Stimulated activated CD4-positive, alpha-beta T cell treated with anti-CD3 and anti-CD28 coated beads, Interleukin-4, amount 100 ng/mL, for 1 hour (primary cell): ENCODE measurements at regions not wholly inside any gene's neighbourhood (a gene's known extent, or its start where the extent isn't known, plus 50 kb on each side); places are given as distances from the start of the nearest gene placed in this dataset.

ENCODE experiments used
- DNase-seq: peaks from one replicate; pipeline ENCODE4 v3.0.0-alpha.2; 2020

DNA sequence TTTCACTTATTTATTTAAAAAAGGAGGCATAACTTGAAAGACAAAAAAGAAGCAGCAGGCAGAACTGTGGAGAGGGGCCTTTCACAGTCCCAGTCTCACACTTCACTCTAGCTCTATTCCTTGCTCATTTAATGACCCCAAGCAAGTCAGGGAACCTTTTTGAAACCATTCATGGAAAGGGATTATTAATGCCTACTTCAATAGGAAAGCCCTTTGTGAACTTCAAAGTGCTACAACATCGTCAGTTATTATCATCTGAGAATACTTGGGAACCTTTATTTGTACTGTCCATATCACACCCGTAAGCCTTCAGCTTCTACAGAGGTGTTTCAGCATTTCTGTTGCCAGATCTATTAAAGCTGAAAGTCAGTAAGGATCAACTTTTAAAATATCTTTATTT lies 320.2 kb downstream of the TMEM161B start:
- no peak for DNase-seq

DNA sequence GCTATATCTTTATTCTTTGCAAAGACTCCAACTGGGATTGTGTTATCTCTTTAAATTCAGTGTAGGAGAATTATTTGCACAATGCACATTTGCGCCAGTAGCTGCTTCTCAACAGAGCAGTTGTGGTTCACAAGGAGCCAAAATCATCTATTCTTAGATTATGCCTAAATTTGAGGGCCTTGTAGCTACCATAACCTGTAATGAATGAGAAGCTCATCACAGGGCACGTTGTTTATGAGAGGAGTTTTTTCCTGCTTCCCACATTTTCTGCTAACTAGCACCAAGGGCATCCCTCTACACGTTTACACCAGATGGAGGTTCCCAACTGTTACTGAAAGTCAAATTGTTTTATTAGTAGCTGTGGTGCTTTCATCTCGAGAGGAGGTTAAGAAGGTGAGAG lies 322.4 kb downstream of the TMEM161B start:
- no peak for DNase-seq

DNA sequence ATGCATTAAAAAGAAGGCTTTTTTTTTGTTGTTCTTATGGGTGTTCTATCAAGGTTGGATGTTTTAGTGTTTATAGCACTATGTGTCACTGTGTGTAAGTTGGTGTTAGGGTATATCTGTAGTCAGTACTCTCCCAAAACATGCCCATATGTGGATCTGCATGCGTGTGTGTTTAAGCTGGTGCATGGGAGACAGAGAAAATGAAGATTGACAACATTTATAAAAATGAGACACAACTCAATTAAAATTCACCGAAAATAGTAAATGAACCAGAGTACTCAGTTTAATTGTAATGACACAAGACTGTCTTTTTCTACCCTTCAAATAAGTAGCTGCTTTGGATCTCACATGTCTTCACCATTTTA lies 323.4 kb downstream of the TMEM161B start:
- DNase-seq, result no peak

DNA sequence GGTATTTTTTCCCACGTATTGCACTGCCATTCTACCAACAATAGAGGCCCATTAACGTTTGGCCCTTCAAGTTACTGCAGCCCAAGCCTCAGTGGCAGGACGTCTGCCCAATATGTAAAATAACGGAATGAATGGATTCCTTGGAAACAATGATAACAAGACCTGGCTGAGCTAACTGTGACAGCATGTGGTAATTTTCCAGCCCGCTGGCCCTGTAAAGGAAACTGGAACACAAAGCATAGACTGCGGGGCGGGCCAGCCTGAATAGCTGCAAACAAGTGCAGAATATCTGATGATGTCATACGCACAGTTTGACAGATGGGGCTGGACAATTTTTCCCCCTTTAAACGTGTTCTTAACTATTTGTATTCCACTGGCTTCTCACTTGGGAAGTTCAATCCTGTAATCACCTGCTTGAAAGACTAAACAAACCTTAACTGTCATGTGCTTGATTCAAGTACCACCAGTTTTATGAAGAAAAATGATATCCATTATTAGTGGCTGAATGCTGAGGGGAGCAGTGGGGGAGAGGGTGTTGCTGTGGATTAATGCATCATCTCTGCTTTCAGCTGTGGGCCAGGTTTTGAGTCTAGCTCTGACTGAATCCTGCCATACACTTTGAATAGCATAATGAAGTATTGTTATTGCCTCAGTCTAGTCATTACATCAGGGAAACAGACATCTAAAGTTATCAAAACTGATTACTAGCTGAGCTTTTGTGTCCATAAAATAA lies 323.9 kb downstream of the TMEM161B start:
- DNase-seq, result no peak

DNA sequence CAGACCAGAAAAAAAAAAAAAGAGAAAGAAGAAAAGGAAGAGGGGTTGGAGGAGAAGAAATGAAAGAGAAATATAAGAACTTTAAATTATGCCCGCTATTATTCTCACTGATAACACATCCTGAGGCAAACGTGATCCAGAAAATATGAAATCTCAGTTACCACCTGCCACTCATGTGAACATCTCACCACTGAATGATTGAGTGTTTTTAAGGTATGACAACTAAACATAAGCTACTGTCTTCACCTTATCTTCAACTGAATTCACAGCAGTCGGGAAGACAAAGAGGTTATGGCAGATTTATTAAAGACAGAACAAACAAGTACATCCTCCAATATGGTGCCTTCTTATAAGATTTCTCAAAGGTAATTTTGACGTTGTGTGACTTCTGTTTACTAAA lies 327.9 kb downstream of the TMEM161B start:
- no peak for DNase-seq

DNA sequence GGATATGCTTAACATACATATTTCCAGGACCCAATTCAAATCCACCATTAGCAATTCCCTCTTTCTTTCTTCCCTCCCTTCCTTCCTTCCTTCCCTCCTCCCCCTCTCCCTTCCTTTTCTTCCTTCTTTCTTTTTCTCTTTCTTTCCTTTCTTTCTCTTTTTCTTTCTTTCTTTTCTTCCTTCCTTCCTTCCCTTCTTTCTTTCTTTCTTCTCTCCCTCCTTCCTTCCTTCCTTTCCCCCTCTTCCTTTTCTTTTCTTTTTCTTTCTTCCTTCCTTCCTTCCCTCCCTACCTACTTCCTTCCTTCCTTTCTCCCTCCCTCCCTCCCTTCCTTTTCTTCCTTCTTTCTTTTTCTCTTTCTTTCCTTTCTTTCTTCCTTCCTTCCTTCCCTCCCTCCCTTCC lies 332.0 kb downstream of the TMEM161B start:
- no peak for DNase-seq

DNA sequence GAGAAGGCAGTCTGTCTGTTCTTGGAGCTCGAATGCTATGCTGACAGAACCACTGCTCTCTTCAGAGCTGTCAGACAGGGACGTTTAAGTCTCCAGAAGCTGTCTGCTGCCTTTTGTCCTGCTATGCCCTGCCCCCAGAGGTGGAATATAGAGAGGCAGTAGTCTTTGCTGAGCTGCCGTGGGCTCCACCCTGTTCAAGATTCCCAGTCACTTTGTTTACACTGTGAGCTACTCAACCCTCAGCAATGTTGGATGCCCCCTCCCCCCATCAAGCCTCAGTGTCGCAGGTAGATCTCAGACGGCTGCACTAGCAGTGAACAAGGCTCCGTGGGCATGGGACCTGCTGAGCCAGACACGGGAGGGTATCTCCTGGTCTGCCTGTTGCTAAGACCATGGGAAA lies 344.2 kb downstream of the TMEM161B start:
- DNase-seq, result no peak

DNA sequence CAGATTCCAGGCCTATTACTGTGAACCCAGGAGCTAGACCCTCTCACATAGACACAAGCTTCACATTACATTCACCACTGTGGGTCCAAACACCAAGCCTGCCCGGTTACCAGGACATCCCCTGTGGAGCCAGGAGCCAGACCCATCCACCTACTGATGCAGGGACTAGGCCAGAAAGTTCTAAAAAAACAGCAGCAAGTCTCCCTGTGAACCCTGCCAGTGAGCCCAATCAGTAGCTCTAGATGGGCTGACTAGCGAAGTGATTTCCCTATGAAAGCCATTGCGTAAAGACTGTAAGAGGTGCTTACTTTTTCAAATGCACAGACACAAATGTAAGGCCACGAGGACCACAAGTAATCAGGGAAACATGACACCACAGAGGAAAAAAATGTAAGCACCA lies 352.3 kb downstream of the TMEM161B start:
- DNase-seq, result no peak

DNA sequence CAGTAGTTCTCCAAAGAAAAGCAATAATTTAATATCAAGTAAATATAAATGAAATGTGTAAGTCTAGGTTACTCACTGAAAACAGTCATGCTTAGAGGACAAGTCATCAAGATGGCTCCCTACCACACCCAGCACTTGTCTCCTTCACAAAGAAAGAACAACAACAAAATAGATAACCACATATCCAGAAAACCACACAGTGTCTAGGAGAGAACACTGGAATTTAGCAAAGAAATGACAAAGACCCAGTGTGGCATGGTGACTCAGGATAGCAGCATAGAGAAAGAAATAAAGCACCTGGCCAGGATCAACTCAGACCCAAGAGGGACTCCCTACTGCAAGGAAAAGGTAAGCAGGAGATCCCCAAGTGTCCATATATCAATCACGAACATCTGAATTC lies 356.2 kb downstream of the TMEM161B start:
- DNase-seq, result no peak

DNA sequence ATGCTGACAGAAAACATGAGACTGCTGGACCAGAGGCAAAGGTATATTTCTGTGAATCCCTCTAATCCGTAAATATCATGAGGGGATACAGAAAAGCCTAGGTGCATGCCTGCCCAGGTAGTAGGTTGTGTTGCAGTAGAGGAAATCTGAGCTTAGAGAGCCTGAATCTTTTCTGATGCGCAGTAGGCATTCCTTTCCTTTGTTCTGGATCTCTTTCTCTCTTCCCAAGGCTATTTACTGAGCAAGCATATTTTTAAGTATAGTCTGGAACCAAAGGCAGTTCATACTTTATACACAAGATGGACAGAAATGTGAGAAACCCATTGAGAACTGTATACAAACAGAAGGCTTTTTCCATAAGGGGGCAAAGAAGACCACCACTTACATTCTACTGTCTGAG lies 359.3 kb downstream of the TMEM161B start:
- DNase-seq, result no peak

DNA sequence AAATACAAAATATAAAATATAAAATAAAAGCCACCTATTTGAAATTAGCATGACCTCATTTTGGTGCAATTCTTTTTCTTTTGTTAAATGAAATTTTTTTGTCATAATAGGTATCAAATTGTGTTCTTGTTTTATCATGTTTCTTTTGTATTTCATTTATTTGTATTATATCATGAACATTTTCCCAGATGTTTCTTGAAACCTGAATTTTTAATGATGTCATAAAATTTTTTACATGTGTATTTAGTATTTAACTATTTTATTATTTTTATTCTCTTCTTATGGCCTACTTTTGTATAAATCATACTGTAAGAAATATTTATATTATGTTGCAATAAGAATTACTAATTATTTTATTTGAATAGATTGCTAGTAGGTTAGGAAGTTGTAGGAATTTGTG lies 361.7 kb downstream of the TMEM161B start:
- DNase-seq, result no peak

DNA sequence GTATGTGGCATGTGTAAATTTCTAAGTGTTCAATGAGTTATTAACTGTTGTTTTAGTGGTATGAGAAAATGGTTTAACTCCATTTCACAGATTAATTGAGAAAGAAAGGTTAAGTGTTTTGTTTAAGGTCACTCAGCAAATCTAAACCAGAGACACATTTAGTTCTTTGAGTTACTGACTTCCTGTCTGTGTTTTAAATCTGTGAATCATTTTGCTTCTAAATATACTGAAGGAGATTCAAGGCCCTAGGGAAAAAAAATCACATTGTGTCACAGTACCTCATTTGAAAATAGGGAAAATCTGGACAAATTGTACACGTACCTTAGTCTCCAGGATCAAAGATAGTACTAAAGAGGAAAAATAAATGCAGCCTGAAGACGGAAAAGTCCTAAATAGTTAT lies 368.2 kb downstream of the TMEM161B start:
- no peak for DNase-seq

DNA sequence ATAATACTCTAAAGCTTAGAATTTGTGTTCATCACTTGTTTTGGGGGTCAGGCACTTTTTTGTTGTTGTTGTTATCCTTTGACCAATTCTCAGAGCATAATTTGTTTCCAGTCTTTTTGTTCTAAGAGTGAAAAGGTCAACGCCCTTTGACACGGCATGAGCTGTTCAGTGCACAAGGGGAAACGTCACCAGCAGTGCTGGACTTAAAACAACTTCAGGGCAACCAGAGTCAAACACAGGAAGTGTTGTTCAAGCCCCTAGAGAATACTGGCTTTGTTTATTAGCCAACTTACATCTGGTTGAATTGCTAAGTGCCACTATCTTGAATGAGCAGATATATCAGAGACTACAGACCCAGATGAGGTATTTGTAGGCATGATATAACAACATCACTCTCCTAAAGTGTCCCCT lies 368.9 kb downstream of the TMEM161B start:
- no peak for DNase-seq

DNA sequence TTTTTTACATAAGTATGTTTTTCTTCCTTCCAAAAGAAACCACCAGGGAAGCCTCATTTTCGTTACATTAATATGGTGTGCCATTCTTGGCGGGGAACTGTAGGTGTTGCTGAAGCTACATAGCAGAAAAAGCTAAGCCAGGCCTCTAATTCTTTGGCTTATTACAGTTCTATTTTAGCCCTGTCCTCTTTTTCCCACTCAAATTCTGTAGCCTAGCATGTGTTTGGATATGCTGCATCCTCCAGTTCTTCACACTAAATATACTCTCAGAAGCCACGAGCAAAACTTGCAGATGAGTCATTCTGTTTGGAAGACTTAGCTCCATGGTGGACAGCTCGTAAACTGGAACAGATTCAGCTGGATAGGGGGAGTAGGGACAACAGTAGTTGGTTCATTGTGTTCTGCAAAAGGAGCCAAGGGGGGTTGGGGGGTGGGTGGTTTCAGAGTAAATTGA lies 369.4 kb downstream of the TMEM161B start:
- no peak for DNase-seq

DNA sequence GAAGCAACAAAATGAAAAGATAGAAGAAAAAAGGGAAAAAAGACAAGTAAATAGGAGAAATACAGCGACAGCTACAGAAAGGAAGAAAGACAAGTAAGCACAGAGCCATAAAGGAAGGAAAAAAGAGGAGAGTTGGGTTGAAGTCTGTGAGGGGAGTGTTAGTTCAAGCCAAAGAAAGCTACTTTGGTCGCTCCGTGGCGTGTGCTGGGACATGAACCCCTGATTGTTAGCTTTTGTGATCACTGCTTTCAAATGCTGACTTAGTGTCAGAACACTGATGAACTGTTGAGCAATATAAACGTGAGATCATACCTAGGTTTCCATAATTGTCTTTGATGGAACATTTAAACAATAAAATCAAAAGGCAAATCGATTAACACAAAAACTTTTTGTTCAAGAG lies 370.1 kb downstream of the TMEM161B start:
- DNase-seq, result no peak

DNA sequence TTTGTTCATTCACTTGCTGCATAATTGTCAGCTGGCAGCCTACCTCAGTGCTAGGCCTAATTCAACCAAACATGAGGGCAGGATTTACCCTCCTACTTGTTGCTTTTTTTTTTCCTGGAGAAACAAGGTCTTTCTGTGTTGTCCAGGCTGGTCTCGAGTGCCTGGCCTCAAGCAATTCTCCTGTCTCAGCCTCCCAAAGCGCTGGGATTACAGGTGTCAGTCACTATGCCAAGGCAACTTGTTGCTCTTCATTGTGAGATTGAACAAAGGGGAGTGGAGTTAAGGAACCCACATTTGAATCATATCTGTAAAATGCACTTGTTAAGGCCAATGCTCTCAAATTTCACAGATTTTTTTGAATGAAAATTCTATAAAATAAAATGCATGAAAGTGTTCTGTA lies 380.5 kb downstream of the TMEM161B start:
- DNase-seq, result no peak

DNA sequence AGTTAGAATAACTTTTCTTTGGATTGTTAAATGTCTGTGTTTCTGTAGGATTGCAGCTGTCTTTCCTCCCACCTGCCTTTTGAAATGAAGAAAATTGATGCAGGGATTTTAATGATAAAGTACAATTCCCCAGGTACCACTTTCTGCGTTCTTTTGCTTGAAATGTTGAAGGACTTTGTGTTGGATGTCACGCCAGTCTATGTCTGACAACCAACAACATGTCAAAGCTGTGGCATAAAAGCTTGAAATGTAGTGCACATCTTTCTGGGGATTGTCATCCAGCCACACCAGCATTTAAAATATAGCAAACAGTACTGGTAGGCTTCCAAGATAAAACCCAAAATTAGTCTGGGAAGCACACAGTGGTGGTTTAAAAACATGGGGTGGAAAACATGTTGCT lies 381.4 kb downstream of the TMEM161B start:
- DNase-seq, result no peak

DNA sequence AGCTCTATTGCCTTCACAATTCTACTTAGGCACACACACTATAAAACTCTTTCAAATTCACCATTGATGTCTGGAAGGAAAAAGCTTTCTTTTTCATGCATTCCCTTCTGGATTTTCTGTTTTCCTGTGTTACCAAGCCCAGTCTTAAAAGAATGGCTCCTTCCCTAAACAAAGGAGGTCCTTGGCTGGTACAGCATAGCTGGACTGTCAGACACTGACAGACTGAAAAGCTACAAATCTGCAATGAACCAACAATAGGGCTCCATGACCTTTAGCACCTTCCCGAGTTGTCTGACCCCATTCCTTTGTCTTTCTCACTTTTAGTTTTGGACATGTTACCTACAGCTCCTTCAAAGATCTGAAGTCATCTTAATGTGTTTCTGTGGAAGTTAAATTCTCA lies 382.5 kb downstream of the TMEM161B start:
- no peak for DNase-seq

DNA sequence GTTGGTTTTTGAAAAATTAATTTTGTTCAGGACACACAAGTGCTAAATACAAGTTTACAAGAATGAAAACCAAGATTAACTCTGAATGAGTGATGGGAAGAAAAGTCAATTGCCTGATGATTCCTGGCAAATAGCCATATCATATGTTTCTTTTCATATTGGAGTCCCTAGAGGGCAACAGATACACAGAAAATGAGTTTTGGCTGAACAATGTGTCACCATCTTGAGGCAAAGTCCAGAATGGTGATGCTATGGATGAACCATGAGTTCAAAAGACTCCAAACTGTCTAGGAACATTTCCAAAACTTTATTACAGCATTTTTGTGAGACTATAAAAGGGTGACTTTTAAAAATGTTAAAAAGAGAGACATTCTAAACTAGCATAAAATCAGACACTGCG lies 382.9 kb downstream of the TMEM161B start:
- DNase-seq, result no peak

DNA sequence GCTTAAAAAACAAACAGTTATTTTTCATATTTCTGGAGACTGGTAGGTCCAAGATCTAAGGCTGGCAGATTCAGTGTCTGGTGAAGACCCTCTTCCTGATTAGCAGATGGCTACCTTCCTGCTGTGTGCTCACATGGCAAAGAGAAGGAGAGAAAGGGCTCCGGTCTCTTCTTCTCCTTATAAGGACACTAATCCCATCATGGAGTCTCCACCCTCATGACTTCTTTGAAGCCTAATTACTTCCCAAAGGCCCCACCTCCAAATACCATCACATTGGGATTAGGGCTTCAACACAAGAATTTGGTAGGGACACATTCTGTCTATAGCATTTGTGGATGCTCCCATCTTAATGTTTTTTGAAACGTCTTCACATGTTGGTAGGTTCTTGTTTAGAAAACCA lies 391.1 kb downstream of the TMEM161B start:
- DNase-seq, result no peak

DNA sequence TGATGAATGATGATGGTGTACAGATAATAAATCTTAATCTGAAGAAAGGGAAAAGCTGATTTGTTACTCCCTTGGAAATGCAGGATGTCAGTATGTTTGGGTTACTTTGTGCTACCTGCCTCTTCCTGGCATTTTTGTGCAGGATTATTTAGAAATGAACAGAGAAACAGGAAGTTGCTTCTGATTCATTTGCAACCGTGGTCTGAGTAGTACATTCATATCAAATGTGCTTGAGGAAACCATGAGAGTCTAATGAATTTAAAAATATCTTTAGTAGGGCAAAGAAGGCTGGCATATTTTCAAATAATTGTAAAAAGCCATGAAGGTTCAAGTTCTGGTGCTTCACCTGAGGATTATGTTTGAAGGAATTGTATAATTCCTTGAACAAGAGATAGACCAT lies 391.6 kb downstream of the TMEM161B start:
- no peak for DNase-seq

DNA sequence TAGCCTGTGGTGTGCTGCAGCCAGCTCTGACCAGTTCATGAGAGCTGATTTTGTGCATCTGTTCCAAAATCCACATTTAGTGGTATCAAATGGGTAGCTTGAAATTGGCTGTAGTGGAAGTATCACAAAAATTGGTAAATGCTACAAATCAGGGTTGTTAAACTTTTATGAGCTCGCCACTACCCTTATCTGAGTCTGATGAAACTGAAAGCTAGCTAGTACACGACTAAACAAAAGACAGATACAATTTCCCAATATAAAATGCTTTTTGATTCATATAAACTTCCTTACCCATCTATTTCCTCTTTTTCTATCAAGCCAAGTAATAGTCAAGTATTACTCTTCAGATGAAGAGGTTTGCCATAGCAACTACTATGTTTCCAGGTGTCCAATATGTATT lies 392.0 kb downstream of the TMEM161B start:
- DNase-seq, result no peak

DNA sequence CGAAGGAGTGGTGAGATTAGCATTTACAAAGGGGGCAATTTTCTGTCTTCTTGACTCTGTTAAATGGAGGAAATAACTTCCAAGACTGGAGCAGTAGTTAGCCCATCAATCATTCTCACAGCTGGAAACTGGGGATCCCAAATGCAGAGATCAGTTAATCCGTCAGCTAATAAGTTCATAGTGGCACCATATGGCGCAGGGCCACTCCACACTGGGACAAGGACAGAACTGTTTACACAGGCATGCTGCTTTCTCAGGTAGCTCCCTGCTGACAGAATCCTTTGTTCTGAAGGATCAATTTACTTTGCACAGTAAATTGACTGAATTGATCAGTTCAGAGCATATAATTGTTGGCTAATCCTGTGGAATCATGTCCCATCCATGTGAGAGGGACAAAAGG lies 395.7 kb downstream of the TMEM161B start:
- DNase-seq, result no peak

DNA sequence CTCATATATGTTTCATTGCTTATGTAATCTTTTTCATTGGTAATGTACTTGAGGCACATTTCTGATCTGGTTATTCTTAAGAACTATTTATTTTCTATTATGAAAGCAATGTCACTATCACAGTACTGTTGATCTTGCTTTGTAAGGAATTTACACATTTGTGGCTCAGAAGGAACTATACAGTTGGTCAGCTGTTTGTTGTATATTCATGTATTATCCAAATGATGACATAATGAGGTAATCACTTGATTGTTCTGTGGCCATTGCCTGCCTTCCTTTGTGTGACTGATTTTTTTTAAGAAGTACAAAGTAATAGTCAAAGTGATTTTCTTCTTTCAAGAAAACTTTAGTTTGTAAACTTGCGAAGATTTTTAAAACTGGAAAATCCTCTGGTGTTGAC lies 399.9 kb downstream of the TMEM161B start:
- no peak for DNase-seq

DNA sequence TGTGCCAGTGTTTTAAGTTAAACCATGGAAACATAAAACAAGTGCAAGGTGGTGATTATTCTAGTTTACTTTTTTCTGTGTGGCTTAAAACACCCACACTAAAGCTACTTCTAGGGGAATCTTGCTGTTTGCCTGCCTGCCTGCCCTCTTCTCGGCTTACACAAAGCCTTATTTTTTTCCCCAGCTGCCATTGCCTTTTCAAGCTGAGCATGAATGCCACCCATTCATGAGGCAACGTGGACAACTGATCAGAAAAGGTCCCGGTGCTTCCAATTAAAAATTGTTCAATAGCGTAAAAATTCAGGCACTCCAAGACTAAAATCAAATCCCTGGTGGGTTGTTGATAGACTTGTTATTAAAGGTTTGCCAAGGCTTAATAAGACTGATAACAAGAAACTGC lies 401.4 kb downstream of the TMEM161B start:
- DNase-seq, result no peak

DNA sequence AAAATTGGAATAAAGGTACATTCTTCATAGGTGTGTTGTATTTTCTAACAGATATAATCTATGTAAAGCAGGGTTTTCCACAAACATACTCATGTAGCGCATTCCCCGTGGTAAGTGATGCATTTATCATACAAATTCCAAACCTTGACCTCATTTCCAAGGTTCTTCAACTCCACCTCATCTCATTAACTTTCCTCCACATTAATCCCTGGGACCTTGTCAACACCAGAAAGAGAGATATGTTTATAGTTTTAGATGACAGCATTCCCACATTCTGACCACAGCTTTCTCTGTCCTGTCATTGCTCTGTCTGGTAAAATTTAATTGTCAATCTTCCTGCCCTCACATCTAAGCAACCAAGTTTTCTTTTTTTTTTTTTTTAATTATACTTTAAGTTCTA lies 415.1 kb downstream of the TMEM161B start:
- no peak for DNase-seq
